DND-41 (cell line): ENCODE measurements at regions not wholly inside any gene's neighbourhood (a gene's known extent, or its start where the extent isn't known, plus 50 kb on each side); places are given as distances from the start of the nearest gene placed in this dataset.

Source experiments
- EZH2 ChIP-seq: IDR thresholded peaks from 3 replicates; pipeline ENCODE4 v1.6.1; 2012; ENCODE audit warnings: borderline replicate concordance, low read depth, mild to moderate bottlenecking, moderate library complexity, low read length, inconsistent platforms; ENCODE audit not compliant: severe bottlenecking
- TF ChIP-seq, protein P1 (sequence below): IDR thresholded peaks from 2 replicates; pipeline ENCODE4 v1.5.1; 2012; ENCODE audit warnings: borderline replicate concordance, low read length, moderate library complexity, mild to moderate bottlenecking; ENCODE audit not compliant: poor library complexity, severe bottlenecking; ENCODE audit errors: extremely low read depth

DNA sequence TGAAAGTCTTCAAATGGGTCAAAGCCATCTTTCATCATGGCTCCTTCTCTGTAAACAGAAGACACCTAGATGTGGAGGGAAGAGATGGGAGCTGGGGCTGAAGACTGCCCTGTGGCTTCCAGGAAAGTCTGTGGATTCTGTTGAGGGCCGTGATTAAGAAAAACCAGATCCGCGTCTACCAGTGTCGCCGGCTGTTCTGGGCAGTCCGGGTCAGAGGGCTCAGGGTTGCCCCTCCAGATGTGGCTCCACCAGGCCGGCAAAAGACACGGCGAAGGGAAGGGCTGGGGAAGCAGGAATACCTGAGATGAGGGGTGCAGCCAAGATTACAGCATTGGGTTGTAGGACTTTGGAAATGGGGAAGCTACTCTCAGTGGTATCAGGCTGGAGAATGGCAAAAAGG, 162.6 kb downstream of the RHOU start:
- TF ChIP-seq, protein P1, sequence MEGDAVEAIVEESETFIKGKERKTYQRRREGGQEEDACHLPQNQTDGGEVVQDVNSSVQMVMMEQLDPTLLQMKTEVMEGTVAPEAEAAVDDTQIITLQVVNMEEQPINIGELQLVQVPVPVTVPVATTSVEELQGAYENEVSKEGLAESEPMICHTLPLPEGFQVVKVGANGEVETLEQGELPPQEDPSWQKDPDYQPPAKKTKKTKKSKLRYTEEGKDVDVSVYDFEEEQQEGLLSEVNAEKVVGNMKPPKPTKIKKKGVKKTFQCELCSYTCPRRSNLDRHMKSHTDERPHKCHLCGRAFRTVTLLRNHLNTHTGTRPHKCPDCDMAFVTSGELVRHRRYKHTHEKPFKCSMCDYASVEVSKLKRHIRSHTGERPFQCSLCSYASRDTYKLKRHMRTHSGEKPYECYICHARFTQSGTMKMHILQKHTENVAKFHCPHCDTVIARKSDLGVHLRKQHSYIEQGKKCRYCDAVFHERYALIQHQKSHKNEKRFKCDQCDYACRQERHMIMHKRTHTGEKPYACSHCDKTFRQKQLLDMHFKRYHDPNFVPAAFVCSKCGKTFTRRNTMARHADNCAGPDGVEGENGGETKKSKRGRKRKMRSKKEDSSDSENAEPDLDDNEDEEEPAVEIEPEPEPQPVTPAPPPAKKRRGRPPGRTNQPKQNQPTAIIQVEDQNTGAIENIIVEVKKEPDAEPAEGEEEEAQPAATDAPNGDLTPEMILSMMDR = no peak
- no peak for TF ChIP-seq EZH2
